Fibroblast of villous mesenchyme (primary cell): ENCODE measurements at regions not wholly inside any gene's neighbourhood (a gene's known extent, or its start where the extent isn't known, plus 50 kb on each side); places are given as distances from the start of the nearest gene placed in this dataset.

Source experiments
- DNase-seq: peaks from one replicate; pipeline ENCODE4 v3.0.0-alpha.2; 2010; ENCODE audit warnings: low read depth
- H3K4me3 ChIP-seq: 2 replicates; pipeline ENCODE4 v1.5.1; 2011; ENCODE audit warnings: low read depth, mild to moderate bottlenecking, low read length
- CTCF ChIP-seq: IDR thresholded peaks from 2 replicates; pipeline ENCODE4 v1.5.1; 2012; ENCODE audit warnings: low read depth, mild to moderate bottlenecking, low read length; ENCODE audit not compliant: insufficient read depth

- no peak for TF ChIP-seq CTCF
- DNase-seq, result no peak
- H3K4me3 ChIP-seq, result no peak overlapping the region
These were observed 284.3 kb upstream of the SYT1 start for GRCh38 chr12:78580296-78580695.

- H3K4me3 ChIP-seq, result no peak overlapping the region
- peak; percentile 14 for DNase-seq
- peak; percentile 31 for TF ChIP-seq CTCF
These were observed 279.9 kb upstream of the SYT1 start for GRCh38 chr12:78584695-78585094.

- peak; percentile 0 for DNase-seq
- no peak for TF ChIP-seq CTCF
- H3K4me3 ChIP-seq, result no peak overlapping the region
These were observed 279.4 kb upstream of the SYT1 start for GRCh38 chr12:78585132-78585531.

- TF ChIP-seq CTCF, result no peak
- no peak overlapping the region for H3K4me3 ChIP-seq
- DNase-seq, result no peak
These were observed 277.8 kb upstream of the SYT1 start for GRCh38 chr12:78586790-78587189.

- TF ChIP-seq CTCF, result no peak
- H3K4me3 ChIP-seq, result no peak overlapping the region
- DNase-seq, result no peak
These were observed 265.2 kb upstream of the SYT1 start for GRCh38 chr12:78599366-78599765.

GRCh38 chr12:78600541-78600940 lies 264.0 kb upstream of the SYT1 start:
- no peak overlapping the region for H3K4me3 ChIP-seq
- no peak for TF ChIP-seq CTCF
- no peak for DNase-seq

GRCh38 chr12:78611504-78611903 lies 253.1 kb upstream of the SYT1 start:
- TF ChIP-seq CTCF, result no peak
- no peak overlapping the region for H3K4me3 ChIP-seq
- no peak for DNase-seq
